Endothelial cell of umbilical vein (primary cell): ENCODE measurements at regions not wholly inside any gene's neighbourhood (a gene's known extent, or its start where the extent isn't known, plus 50 kb on each side); places are given as distances from the start of the nearest gene placed in this dataset.

ENCODE experiments used
- BruUV-seq: library from RNA; stranded (reverse); fragments of 400-500 nt; replicated peaks from 2 replicates; lab custom pipeline; 2021; lab: Mats Ljungman, UMichigan
- CTCF ChIA-PET: fragments of 300-600, 350-600 bp; sonication (Branson Sonifier 250); formaldehyde crosslinking; loops from one replicate; lab custom pipeline; 2021; ENCODE audit warnings: antibody characterized with exemption, inconsistent platforms; lab: Charles Lee
- POLR2A ChIA-PET: fragments of 300-600, 350-600 bp; sonication (Branson Sonifier 250); formaldehyde crosslinking; loops from one replicate; lab custom pipeline; 2021; ENCODE audit warnings: antibody characterized with exemption, inconsistent platforms; lab: Charles Lee
- DNase-seq: peaks from one replicate; pipeline ENCODE4 v3.0.0-alpha.2; 2011; ENCODE audit warnings: low read depth, low spot score
- FAIRE-seq: peaks from 2 replicates; lab custom pipeline; 2011; peaks lifted over from hg19 to GRCh38; lab: Jason Lieb, UNC
- H2AFZ ChIP-seq: 2 replicates; pipeline ENCODE4 v1.6.0; 2012; ENCODE audit warnings: low read depth, low read length, control low read depth, inconsistent platforms
- H3K27ac ChIP-seq: 2 replicates; pipeline ENCODE4 v1.5.1; 2011; ENCODE audit warnings: low read depth, mild to moderate bottlenecking, control low read depth, low read length, moderate library complexity; ENCODE audit not compliant: insufficient read depth
- H3K27me3 ChIP-seq, 2 experiments: 2 replicates each; pipeline versions ENCODE4 v1.6.0 to v1.6.1; 2011; ENCODE audit warnings: low read length in 2 of 2, mixed read lengths in 1 of 2; ENCODE audit not compliant: control insufficient read depth in 2 of 2, insufficient read depth in 2 of 2
- H3K36me3 ChIP-seq, 2 experiments: 2 replicates in 1 of 2; 3 replicates in 1 of 2; pipeline ENCODE4 v1.5.1; 2011; ENCODE audit warnings: low read length in 2 of 2, mild to moderate bottlenecking in 1 of 2, moderate library complexity in 1 of 2; ENCODE audit not compliant: control insufficient read depth in 2 of 2, insufficient read depth in 2 of 2; ENCODE audit errors: extremely low read depth in 1 of 2
- H3K4me1 ChIP-seq: 3 replicates; pipeline ENCODE4 v1.5.1; 2011; ENCODE audit warnings: mild to moderate bottlenecking, low read length; ENCODE audit not compliant: control insufficient read depth, insufficient read depth; ENCODE audit errors: extremely low read depth
- H3K4me2 ChIP-seq: 2 replicates; pipeline ENCODE4 v1.6.1; 2011; ENCODE audit warnings: low read length, control low read depth, mixed read lengths; ENCODE audit not compliant: insufficient read depth
- H3K4me3 ChIP-seq, 3 experiments: fragments of 200-600 bp in 1 of 3; sonication (generic), shearing (Covaris generic) in 1 of 3; replicated peaks in 1 of 3; 2 replicates each; pipeline ENCODE4 v1.5.1; 2011 to 2016; ENCODE audit warnings: control low read depth in 3 of 3, low read length in 3 of 3, mild to moderate bottlenecking in 2 of 3, inconsistent platforms in 1 of 3, low read depth in 1 of 3, moderate library complexity in 1 of 3; ENCODE audit not compliant: insufficient read depth in 1 of 3
- H3K79me2 ChIP-seq: 2 replicates; pipeline ENCODE4 v1.6.0; 2012; ENCODE audit warnings: low read length, inconsistent platforms; ENCODE audit not compliant: control insufficient read depth, insufficient read depth
- H3K9ac ChIP-seq: replicated peaks from 2 replicates; pipeline ENCODE3; 2011; ENCODE audit warnings: low read length, control low read depth; ENCODE audit not compliant: insufficient read depth; ENCODE audit errors: extremely low read depth
- H3K9me1 ChIP-seq: replicated peaks from 3 replicates; pipeline ENCODE4 v1.6.0; 2011; ENCODE audit warnings: mild to moderate bottlenecking, low read length; ENCODE audit not compliant: control insufficient read depth, insufficient read depth; ENCODE audit errors: extremely low read depth
- H3K9me3 ChIP-seq: replicated peaks from 2 replicates; pipeline ENCODE4 v1.5.1; 2012; ENCODE audit warnings: low read length, inconsistent platforms; ENCODE audit not compliant: control insufficient read depth, insufficient read depth
- H4K20me1 ChIP-seq: replicated peaks from 2 replicates; pipeline ENCODE3; 2011; ENCODE audit warnings: mild to moderate bottlenecking, low read length; ENCODE audit not compliant: control insufficient read depth, insufficient read depth; ENCODE audit errors: extremely low read depth
- EZH2 ChIP-seq: IDR thresholded peaks from 2 replicates; pipeline ENCODE4 v1.6.1; 2012; ENCODE audit warnings: borderline replicate concordance, low read depth, mild to moderate bottlenecking, moderate library complexity, low read length, inconsistent platforms; ENCODE audit not compliant: severe bottlenecking
- FOS ChIP-seq: IDR thresholded peaks from 2 replicates; pipeline ENCODE4 v1.6.1; 2011; ENCODE audit warnings: mild to moderate bottlenecking, low read length, moderate library complexity, borderline replicate concordance; ENCODE audit not compliant: insufficient read depth
- GATA2 ChIP-seq: IDR thresholded peaks from 2 replicates; pipeline ENCODE4 v1.7.0; 2011; ENCODE audit warnings: low read depth, mild to moderate bottlenecking, moderate library complexity, mixed read lengths, low read length; ENCODE audit not compliant: insufficient read length, insufficient read depth
- JUN ChIP-seq: IDR thresholded peaks from 2 replicates; pipeline ENCODE4 v1.6.1; 2011; ENCODE audit warnings: borderline replicate concordance, low read depth; ENCODE audit not compliant: insufficient read length, insufficient read depth
- MYC ChIP-seq: IDR thresholded peaks from one replicate; pipeline ENCODE4 v1.6.1; 2011; ENCODE audit warnings: mild to moderate bottlenecking, low read depth, low read length
- POLR2A ChIP-seq: IDR thresholded peaks from 2 replicates; pipeline ENCODE4 v1.6.1; 2012; ENCODE audit warnings: low read depth, mild to moderate bottlenecking, control low read depth, low read length
- POLR2AphosphoS5 ChIP-seq: IDR thresholded peaks from 2 replicates; pipeline ENCODE4 v1.6.1; 2012; ENCODE audit warnings: low read depth, mild to moderate bottlenecking, control low read depth, low read length, moderate library complexity; ENCODE audit not compliant: insufficient read depth
- dilution Hi-C: fragments of 300-500 bp; cut with MboI; formaldehyde crosslinking; loops from one replicate; pipeline ENCODE4 v1.15.0; 2019; ENCODE audit warnings: low sequenced_read_pairs; ENCODE audit not compliant: extremely low pct_ligation_motif_present
- intact Hi-C: fragments of 100-400 bp; cut with micrococcal nuclease; formaldehyde crosslinking; loops from one replicate; pipeline ENCODE4 v1.10.0; 2022
- TF ChIP-seq, protein P1 (sequence below), 2 donors: IDR thresholded peaks; 1 replicate in 1 of 2; 2 replicates in 1 of 2; pipeline ENCODE4 v1.5.1; 2011; ENCODE audit warnings: low read length in 2 of 2, mild to moderate bottlenecking in 2 of 2, moderate library complexity in 2 of 2, control low read depth in 1 of 2, inconsistent platforms in 1 of 2, low read depth in 1 of 2; ENCODE audit not compliant: insufficient read depth in 1 of 2; ENCODE audit errors: extremely low read depth in 1 of 2
- TF ChIP-seq, protein P2 (sequence below): IDR thresholded peaks from 2 replicates; pipeline ENCODE4 v1.6.1; 2011; ENCODE audit not compliant: insufficient read depth, insufficient read length

DNA sequence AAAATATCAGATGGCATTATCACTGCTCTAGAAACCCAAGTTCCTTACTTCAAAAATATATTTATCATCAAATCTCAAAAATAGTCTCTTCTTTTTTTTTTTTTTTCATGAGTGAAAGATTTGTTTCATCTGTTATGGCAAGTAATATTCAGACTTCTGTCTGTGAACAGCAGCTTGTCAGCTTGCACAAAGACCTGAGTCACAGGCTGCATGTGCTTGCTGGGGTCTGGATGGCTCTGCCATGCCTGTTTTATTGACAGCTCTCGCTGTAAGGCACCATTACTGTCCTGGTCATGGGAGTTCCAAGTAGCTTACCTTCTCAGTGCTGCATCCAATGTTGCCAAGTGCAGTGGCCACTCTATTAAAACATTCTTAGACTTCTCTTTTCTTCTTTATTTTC lies 456.4 kb downstream of the GADD45G start:
- no peaks in the 10 kb centered on the region for H3K36me3 ChIP-seq
- no peak overlapping the region for H2AFZ ChIP-seq
- H3K27ac ChIP-seq: no peak overlapping the region
- no peaks in the 10 kb centered on the region for H3K4me1 ChIP-seq
- no peak overlapping the region for H3K4me3 ChIP-seq
- H3K9me1 ChIP-seq: no peaks in the 10 kb centered on the region
- dilution Hi-C loops: no loop called here
- TF ChIP-seq POLR2AphosphoS5: no peak
- TF ChIP-seq, protein P1, sequence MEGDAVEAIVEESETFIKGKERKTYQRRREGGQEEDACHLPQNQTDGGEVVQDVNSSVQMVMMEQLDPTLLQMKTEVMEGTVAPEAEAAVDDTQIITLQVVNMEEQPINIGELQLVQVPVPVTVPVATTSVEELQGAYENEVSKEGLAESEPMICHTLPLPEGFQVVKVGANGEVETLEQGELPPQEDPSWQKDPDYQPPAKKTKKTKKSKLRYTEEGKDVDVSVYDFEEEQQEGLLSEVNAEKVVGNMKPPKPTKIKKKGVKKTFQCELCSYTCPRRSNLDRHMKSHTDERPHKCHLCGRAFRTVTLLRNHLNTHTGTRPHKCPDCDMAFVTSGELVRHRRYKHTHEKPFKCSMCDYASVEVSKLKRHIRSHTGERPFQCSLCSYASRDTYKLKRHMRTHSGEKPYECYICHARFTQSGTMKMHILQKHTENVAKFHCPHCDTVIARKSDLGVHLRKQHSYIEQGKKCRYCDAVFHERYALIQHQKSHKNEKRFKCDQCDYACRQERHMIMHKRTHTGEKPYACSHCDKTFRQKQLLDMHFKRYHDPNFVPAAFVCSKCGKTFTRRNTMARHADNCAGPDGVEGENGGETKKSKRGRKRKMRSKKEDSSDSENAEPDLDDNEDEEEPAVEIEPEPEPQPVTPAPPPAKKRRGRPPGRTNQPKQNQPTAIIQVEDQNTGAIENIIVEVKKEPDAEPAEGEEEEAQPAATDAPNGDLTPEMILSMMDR (IDR thresholded peaks at IDR 0.05; ENCODE audit: extremely low read depth in 1 of 2, insufficient read depth in 1 of 2, low read depth in 1 of 2, low read length in 2 of 2): no peak
- no peak for TF ChIP-seq POLR2A
- TF ChIP-seq FOS: no peak
- no peak for TF ChIP-seq EZH2
- TF ChIP-seq, protein P2, sequence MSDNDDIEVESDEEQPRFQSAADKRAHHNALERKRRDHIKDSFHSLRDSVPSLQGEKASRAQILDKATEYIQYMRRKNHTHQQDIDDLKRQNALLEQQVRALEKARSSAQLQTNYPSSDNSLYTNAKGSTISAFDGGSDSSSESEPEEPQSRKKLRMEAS: no peak
- TF ChIP-seq JUN: no peak
- no peak for TF ChIP-seq MYC
- TF ChIP-seq GATA2: no peak
- DNase-seq (no peak), FAIRE-seq (no peak)
- ChIA-PET CTCF (interaction anchor here (0.6 to 1.4 kb wide), 3 partner anchors 262 to 467 kb away, joined by 3 to 4 read pairs (median 3); no protein-coding TSS in a partner anchor), POLR2A (no interaction called here)
- H3K27me3 ChIP-seq: no peaks in the 10 kb centered on the region
- H3K9ac ChIP-seq: no peak overlapping the region
- no peaks in the 10 kb centered on the region for H4K20me1 ChIP-seq
- no peaks in the 10 kb centered on the region for H3K9me3 ChIP-seq
- no peak overlapping the region for H3K4me2 ChIP-seq
- intact Hi-C loops: no loop called here
- H3K79me2 ChIP-seq: no peaks in the 10 kb centered on the region
- BruUV-seq: no TSS peak
